H1 (cell line): ENCODE measurements at regions not wholly inside any gene's neighbourhood (a gene's known extent, or its start where the extent isn't known, plus 50 kb on each side); places are given as distances from the start of the nearest gene placed in this dataset.

Experiments
- CTCF ChIA-PET: fragments of 300-600 bp; sonication (Branson Sonifier 250); formaldehyde crosslinking; loops from one replicate; lab custom pipeline; 2021; ENCODE audit not compliant: partially characterized antibody; lab: Charles Lee
- POLR2A ChIA-PET: fragments of 300-600 bp; sonication (Branson Sonifier 250); formaldehyde crosslinking; loops from one replicate; lab custom pipeline; 2021; ENCODE audit warnings: inconsistent platforms; ENCODE audit not compliant: partially characterized antibody; lab: Charles Lee
- DNase-seq, 2 experiments: peaks; one replicate each; pipeline versions ENCODE4 v3.0.0 to v3.0.0-alpha.2; 2010 to 2022; ENCODE audit warnings: low spot score in 2 of 2, low read depth in 1 of 2, mixed read lengths in 1 of 2
- FAIRE-seq: peaks from 2 replicates; lab custom pipeline; 2011; peaks lifted over from hg19 to GRCh38; lab: Jason Lieb, UNC
- H2AFZ ChIP-seq: 2 replicates; pipeline ENCODE4 v1.8.1; 2012; ENCODE audit warnings: low read length, inconsistent platforms
- H2AK5ac ChIP-seq: 2 replicates; pipeline ENCODE4 v1.6.1; 2013; ENCODE audit warnings: low read depth, low read length
- H2BK120ac ChIP-seq: replicated peaks from 2 replicates; pipeline ENCODE3; 2013; ENCODE audit warnings: low read depth, low read length, inconsistent platforms
- H2BK12ac ChIP-seq: 2 replicates; pipeline ENCODE4 v1.6.1; 2013; ENCODE audit warnings: low read depth, low read length
- H2BK15ac ChIP-seq: 2 replicates; pipeline ENCODE4 v1.6.1; 2013; ENCODE audit warnings: low read length
- H2BK20ac ChIP-seq: 2 replicates; pipeline ENCODE4 v1.6.1; 2013; ENCODE audit warnings: low read length
- H2BK5ac ChIP-seq: 2 replicates; pipeline ENCODE4 v1.6.1; 2013; ENCODE audit warnings: low read depth, low read length
- H3K14ac ChIP-seq: 2 replicates; pipeline ENCODE4 v1.6.1; 2013; ENCODE audit warnings: inconsistent platforms; ENCODE audit not compliant: insufficient read length
- H3K18ac ChIP-seq: 2 replicates; pipeline ENCODE4 v1.6.1; 2013; ENCODE audit warnings: low read length; ENCODE audit errors: extremely low read depth
- H3K23ac ChIP-seq: 2 replicates; pipeline ENCODE4 v1.6.1; 2013; ENCODE audit warnings: inconsistent platforms; ENCODE audit not compliant: insufficient read length
- H3K23me2 ChIP-seq: 2 replicates; pipeline ENCODE4 v1.6.1; 2013; ENCODE audit warnings: low read depth, low read length
- H3K27ac ChIP-seq: 2 replicates; pipeline ENCODE4 v1.6.1; 2011; ENCODE audit warnings: low read depth, low read length, inconsistent platforms
- H3K27me3 ChIP-seq, 4 experiments: replicated peaks in 1 of 4; 1 replicate in 1 of 4; 2 replicates in 3 of 4; pipeline versions ENCODE4 v1.6.1 to v1.8.1; 2011 to 2013; ENCODE audit warnings: low read length in 3 of 4, mild to moderate bottlenecking in 3 of 4, inconsistent platforms in 2 of 4, mixed read lengths in 2 of 4, moderate library complexity in 1 of 4; ENCODE audit not compliant: control insufficient read depth in 3 of 4, insufficient read depth in 3 of 4; ENCODE audit errors: extremely low read depth in 1 of 4
- H3K36me3 ChIP-seq, 4 experiments: 2 replicates each; pipeline versions ENCODE4 v1.6.1 to v1.8.1; 2011 to 2013; ENCODE audit warnings: mild to moderate bottlenecking in 4 of 4, low read length in 3 of 4, moderate library complexity in 2 of 4, control low read depth in 1 of 4, inconsistent platforms in 1 of 4; ENCODE audit not compliant: insufficient read depth in 4 of 4, control insufficient read depth in 2 of 4
- H3K4ac ChIP-seq: replicated peaks from 2 replicates; pipeline ENCODE3; 2013; ENCODE audit warnings: low read length, low read depth, mixed read lengths, inconsistent platforms; ENCODE audit not compliant: insufficient read length
- H3K4me1 ChIP-seq, 4 experiments: replicated peaks in 1 of 4; 1 replicate in 1 of 4; 2 replicates in 3 of 4; pipeline versions ENCODE4 v1.6.1 to v1.8.1; 2011 to 2013; ENCODE audit warnings: low read length in 3 of 4, inconsistent platforms in 2 of 4, mixed read lengths in 1 of 4; ENCODE audit not compliant: insufficient read depth in 4 of 4, control insufficient read depth in 3 of 4
- H3K4me2 ChIP-seq, 2 experiments: 2 replicates each; pipeline versions ENCODE4 v1.6.1 to v1.8.1; 2011 to 2013; ENCODE audit warnings: low read depth in 2 of 2, low read length in 2 of 2, control low read depth in 1 of 2, inconsistent platforms in 1 of 2, mild to moderate bottlenecking in 1 of 2; ENCODE audit not compliant: insufficient read depth in 1 of 2
- H3K4me3 ChIP-seq, 4 experiments: fragments of 200-600, 300-600 bp in 1 of 4; sonication (generic), shearing (Covaris generic), sonication (Bioruptor Twin) in 1 of 4; 2 replicates each; pipeline versions ENCODE4 v1.5.1 to v1.8.1; 2011 to 2016; ENCODE audit warnings: low read length in 4 of 4, low read depth in 3 of 4, control low read depth in 2 of 4, inconsistent platforms in 2 of 4, mild to moderate bottlenecking in 2 of 4, mixed read lengths in 1 of 4, moderate library complexity in 1 of 4; ENCODE audit not compliant: insufficient read depth in 2 of 4; ENCODE audit errors: extremely low read depth in 1 of 4
- H3K56ac ChIP-seq: replicated peaks from 2 replicates; pipeline ENCODE3; 2013; ENCODE audit warnings: low read depth, mild to moderate bottlenecking, mixed read lengths, low read length, inconsistent platforms; ENCODE audit not compliant: insufficient read length
- H3K79me1 ChIP-seq: 2 replicates; pipeline ENCODE4 v1.6.1; 2013; ENCODE audit warnings: low read depth, low read length, control low read depth
- H3K79me2 ChIP-seq, 2 experiments: 2 replicates each; pipeline versions ENCODE4 v1.6.1 to v1.8.1; 2012 to 2013; ENCODE audit warnings: low read length in 2 of 2, mild to moderate bottlenecking in 2 of 2, inconsistent platforms in 1 of 2; ENCODE audit not compliant: insufficient read depth in 2 of 2, control insufficient read depth in 1 of 2
- H3K9ac ChIP-seq, 4 experiments: replicated peaks in 1 of 4; 1 replicate in 1 of 4; 2 replicates in 3 of 4; pipeline versions ENCODE4 v1.6.1 to v1.8.1; 2011 to 2013; ENCODE audit warnings: low read depth in 3 of 4, low read length in 3 of 4, control low read depth in 2 of 4, mild to moderate bottlenecking in 2 of 4, moderate library complexity in 2 of 4, inconsistent platforms in 1 of 4; ENCODE audit errors: extremely low read depth in 1 of 4
- H3K9me3 ChIP-seq, 2 experiments: 2 replicates each; pipeline versions ENCODE4 v1.6.1 to v1.8.1; 2012 to 2013; ENCODE audit warnings: mild to moderate bottlenecking in 2 of 2, moderate library complexity in 2 of 2, control low read depth in 1 of 2, inconsistent platforms in 1 of 2, low read depth in 1 of 2, low read length in 1 of 2, mixed read lengths in 1 of 2; ENCODE audit not compliant: insufficient read depth in 2 of 2
- H4K20me1 ChIP-seq, 2 experiments: replicated peaks in 1 of 2; 2 replicates each; pipeline versions ENCODE3 to v1.8.1; 2011 to 2013; ENCODE audit warnings: inconsistent platforms in 2 of 2, low read length in 2 of 2, mild to moderate bottlenecking in 1 of 2; ENCODE audit not compliant: insufficient read depth in 2 of 2, control insufficient read depth in 1 of 2
- H4K5ac ChIP-seq: 2 replicates; pipeline ENCODE4 v1.6.1; 2013; ENCODE audit warnings: low read length, low read depth, mixed read lengths, inconsistent platforms; ENCODE audit not compliant: insufficient read length
- H4K8ac ChIP-seq: 2 replicates; pipeline ENCODE4 v1.8.0; 2013; ENCODE audit warnings: mild to moderate bottlenecking, moderate library complexity, low read length, inconsistent platforms; ENCODE audit not compliant: insufficient read depth; ENCODE audit errors: extremely low read depth
- H4K91ac ChIP-seq: replicated peaks from 2 replicates; pipeline ENCODE3; 2013; ENCODE audit warnings: low read length, mixed read lengths, inconsistent platforms; ENCODE audit not compliant: insufficient read length
- MAX ChIP-seq: IDR thresholded peaks from 2 replicates; pipeline ENCODE4 v1.6.1; 2012; ENCODE audit warnings: inconsistent platforms
- WGBS, 2 experiments: shearing (Covaris generic) in 1 of 2; methylation state at CpG; one replicate each; pipeline versions ENCODE4 v1.1.6 to v1.1.7; 2013 to 2015; ENCODE audit warnings: low lambda C conversion rate in 2 of 2, mixed read lengths in 2 of 2, inconsistent platforms in 1 of 2, low coverage in 1 of 2, missing lambda C conversion rate in 1 of 2; ENCODE audit not compliant: insufficient replicate concordance in 2 of 2, insufficient coverage in 1 of 2, insufficient read length in 1 of 2; ENCODE audit errors: extremely low coverage in 1 of 2, missing lambda C conversion rate in 1 of 2; 5-methylcytosine and 5-hydroxymethylcytosine counted together

- POLR2A ChIA-PET, result no interaction called here
- WGBS, 2 experiments, result 88% methylated on average over 9 of the region's 9 CpGs; no CpG with 5 or more reads in 1 of the 2 experiments
- Histone ChIP-seq H3K23me2 (peaks cover 24% of the 10 kb centered on the region), H4K8ac (no peak overlapping the region), H2BK15ac (no peak overlapping the region), H3K4me2 (no peak overlapping the region), H4K5ac (no peak overlapping the region), H3K27me3 (peaks cover 0 to 6% (median 1%) of the 10 kb centered on the region in 4 experiments; a peak in 3 of 7 replicates), H2AFZ (no peak overlapping the region), H3K4ac (no peak overlapping the region), H3K14ac (no peak overlapping the region), H3K9me3 (peaks cover 0 to 3% of the 10 kb centered on the region in 2 experiments; a peak in 3 of 4 replicates), H3K9ac (no peak overlapping the region), H3K79me2 (no peaks in the 10 kb centered on the region), H3K4me1 (peaks cover 0 to 6% (median 4%) of the 10 kb centered on the region in 4 experiments; a peak in 5 of 7 replicates), H4K20me1 (peaks cover 0 to 19% of the 10 kb centered on the region in 2 experiments), H2BK12ac (no peak overlapping the region), H3K18ac (no peak overlapping the region), H3K4me3 (no peak overlapping the region), H2BK20ac (no peak overlapping the region), H3K79me1 (peaks cover 6% of the 10 kb centered on the region), H3K23ac (no peak overlapping the region), H4K91ac (no peak overlapping the region), H2AK5ac (no peak overlapping the region), H3K27ac (no peak overlapping the region), H2BK120ac (no peak overlapping the region), H3K56ac (no peak overlapping the region), H2BK5ac (no peak overlapping the region), H3K36me3 (no peaks in the 10 kb centered on the region)
- no peak for FAIRE-seq
- no peak for DNase-seq
- CTCF ChIA-PET, result no interaction called here
- no peak for TF ChIP-seq MAX
Observed at GRCh38 chr22:44616461-44616860, 85.5 kb upstream of the PRR5 start.
